ENCODE measurements at regions not wholly inside any gene's neighbourhood (a gene's known extent, or its start where the extent isn't known, plus 50 kb on each side); places are given as distances from the start of the nearest gene placed in this dataset.

DNA sequence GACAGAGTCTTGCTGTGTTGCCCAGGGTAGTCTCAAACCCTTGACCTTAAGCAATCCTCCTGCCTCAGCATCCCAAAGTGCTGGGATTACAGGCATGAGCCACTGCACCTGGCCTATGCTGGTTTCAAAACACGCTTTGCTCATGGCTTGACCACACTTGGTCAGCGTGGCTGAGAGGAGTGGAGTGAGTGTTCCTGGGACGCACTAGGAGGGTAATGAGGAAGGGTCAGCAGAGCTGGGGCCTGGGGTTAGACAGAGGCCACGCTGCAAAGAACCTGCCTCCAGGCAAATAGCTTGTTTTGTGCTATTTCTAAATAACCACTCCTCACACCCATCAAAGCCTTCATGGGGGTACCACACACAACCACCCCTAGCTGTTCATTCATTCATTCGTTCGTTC is 77.9 kb upstream of the TOX2 start:
- peaks cover 0 to 10% (median 0%) of the 10 kb centered on the region in 6 donors for H3K4me1 ChIP-seq
- H3K9me3 ChIP-seq, result no peaks in the 10 kb centered on the region
- H3K4me3 ChIP-seq, result no peak overlapping the region
- no peak for DNase-seq
- TF ChIP-seq POLR2A (IDR thresholded peaks at IDR 0.05) (no peak), POLR2AphosphoS5 (IDR thresholded peaks at IDR 0.05) (no peak)
- TF ChIP-seq, protein P1, sequence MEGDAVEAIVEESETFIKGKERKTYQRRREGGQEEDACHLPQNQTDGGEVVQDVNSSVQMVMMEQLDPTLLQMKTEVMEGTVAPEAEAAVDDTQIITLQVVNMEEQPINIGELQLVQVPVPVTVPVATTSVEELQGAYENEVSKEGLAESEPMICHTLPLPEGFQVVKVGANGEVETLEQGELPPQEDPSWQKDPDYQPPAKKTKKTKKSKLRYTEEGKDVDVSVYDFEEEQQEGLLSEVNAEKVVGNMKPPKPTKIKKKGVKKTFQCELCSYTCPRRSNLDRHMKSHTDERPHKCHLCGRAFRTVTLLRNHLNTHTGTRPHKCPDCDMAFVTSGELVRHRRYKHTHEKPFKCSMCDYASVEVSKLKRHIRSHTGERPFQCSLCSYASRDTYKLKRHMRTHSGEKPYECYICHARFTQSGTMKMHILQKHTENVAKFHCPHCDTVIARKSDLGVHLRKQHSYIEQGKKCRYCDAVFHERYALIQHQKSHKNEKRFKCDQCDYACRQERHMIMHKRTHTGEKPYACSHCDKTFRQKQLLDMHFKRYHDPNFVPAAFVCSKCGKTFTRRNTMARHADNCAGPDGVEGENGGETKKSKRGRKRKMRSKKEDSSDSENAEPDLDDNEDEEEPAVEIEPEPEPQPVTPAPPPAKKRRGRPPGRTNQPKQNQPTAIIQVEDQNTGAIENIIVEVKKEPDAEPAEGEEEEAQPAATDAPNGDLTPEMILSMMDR (IDR thresholded peaks at IDR 0.05 in 8 of 11, conservative IDR thresholded peaks at IDR 0.05 in 3 of 11), result no peak
- WGBS, 5 donors, result 86 to 91% (median 89%) methylated on average over 6 of the region's 6 CpGs
- no peak overlapping the region for H3K27ac ChIP-seq
- intact Hi-C loops (cut with DNase I; ENCODE audit: low total_unique reads), result no loop called here
- H3K27me3 ChIP-seq (replicated peaks in 1 of 7), result peaks cover 0 to 5% (median 0%) of the 10 kb centered on the region in 7 donors
- no peaks in the 10 kb centered on the region for H3K36me3 ChIP-seq

DNA sequence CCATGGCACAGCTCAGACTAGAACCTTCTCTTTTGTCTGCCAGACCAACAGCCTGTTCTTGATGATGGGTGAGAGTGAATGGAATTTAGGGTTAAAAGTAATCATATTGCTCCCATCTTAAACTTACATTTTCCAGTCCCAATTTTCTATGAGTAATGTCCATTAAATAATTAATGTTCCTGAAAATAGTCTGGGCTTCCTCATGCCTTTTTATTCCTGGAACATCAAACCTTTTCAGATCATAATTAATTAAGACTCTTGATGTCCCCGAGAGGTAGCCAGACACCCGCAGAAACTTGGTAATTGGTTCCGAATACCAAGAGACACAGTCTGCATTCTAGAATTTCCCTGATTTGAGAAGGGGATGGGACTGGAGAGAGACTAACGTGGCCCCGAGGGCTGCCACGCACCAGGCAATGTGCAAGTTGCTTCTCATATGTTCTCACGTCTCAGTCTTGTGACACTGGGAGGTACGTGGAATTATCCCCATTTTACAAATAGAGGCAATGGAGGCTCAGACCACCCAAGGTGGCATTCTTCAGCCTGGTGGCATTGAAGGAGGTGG is 78.6 kb upstream of the TOX2 start:
- Histone ChIP-seq H3K27ac (no peak overlapping the region), H3K4me3 (no peak overlapping the region), H3K9me3 (peaks cover 0 to 4% (median 2%) of the 10 kb centered on the region in 8 donors), H3K36me3 (no peaks in the 10 kb centered on the region), H3K4me1 (peaks cover 0 to 10% (median 0%) of the 10 kb centered on the region in 6 donors), H3K27me3 (replicated peaks in 1 of 7) (peaks cover 0 to 5% (median 0%) of the 10 kb centered on the region in 7 donors)
- TF ChIP-seq POLR2AphosphoS5 (IDR thresholded peaks at IDR 0.05), result no peak
- TF ChIP-seq POLR2A (IDR thresholded peaks at IDR 0.05), result no peak
- TF ChIP-seq, protein P1 (IDR thresholded peaks at IDR 0.05 in 8 of 11, conservative IDR thresholded peaks at IDR 0.05 in 3 of 11), result no peak
- no peak for DNase-seq
- intact Hi-C loops (cut with DNase I; ENCODE audit: low total_unique reads), result no loop called here
- WGBS, 5 donors, result 89 to 91% (median 90%) methylated on average over 8 of the region's 8 CpGs

DNA sequence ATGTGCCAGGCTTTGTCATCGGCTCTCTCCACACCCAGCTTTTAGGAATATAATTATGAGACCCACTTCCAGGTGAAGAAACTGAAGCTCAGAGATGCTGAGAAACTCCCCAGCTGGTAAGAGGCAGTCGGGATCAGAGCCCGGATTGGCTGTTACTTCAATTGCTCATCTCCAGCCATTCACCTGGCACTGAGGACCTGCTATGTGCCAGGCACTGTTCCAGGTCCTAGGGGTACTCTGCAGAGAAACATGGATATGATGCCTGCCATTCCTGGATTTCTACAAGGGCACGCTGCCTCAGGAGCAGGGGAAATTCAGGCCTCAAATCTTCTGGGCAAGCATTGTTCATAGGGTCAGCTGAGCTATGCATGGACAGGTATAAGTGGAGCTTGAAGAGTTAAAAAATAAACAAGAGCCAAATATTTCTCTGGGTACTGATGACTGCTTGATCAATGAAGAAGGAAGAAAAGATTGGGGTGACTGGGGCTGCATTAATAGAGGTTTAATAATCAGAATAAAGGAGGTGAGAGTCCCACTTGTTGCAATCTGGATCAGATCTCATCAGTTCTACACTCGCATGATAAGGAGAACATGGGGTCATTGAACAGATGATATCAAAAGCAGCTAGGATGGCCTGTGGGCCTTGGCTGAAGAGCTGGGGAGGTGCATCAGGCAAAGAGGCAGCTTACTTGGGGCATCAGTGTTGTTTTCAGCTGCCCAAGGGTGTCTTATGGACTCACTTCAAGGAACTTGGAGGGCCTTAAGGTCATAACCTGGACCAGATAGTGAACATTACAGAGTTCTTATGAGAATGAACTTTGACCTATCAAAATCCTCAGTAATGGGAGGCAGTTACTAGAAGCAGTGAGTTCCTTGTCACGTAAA is 80.9 kb upstream of the TOX2 start:
- Histone ChIP-seq H3K4me1 (no peaks in the 10 kb centered on the region), H3K4me3 (no peak overlapping the region), H3K27ac (no peak overlapping the region), H3K36me3 (no peaks in the 10 kb centered on the region), H3K9me3 (peaks cover 0 to 12% (median 7%) of the 10 kb centered on the region in 8 donors), H3K27me3 (replicated peaks in 1 of 7) (peaks cover 0 to 13% (median 0%) of the 10 kb centered on the region in 7 donors)
- 76 to 91% (median 86%) methylated on average over 6 of the region's 6 CpGs for WGBS, 5 donors
- DNase-seq, result no peak
- no peak for TF ChIP-seq POLR2A (IDR thresholded peaks at IDR 0.05)
- no peak for TF ChIP-seq POLR2AphosphoS5 (IDR thresholded peaks at IDR 0.05)
- TF ChIP-seq, protein P1 (IDR thresholded peaks at IDR 0.05 in 8 of 11, conservative IDR thresholded peaks at IDR 0.05 in 3 of 11), result no peak
- intact Hi-C loops (cut with DNase I; ENCODE audit: low total_unique reads), result no loop called here

DNA sequence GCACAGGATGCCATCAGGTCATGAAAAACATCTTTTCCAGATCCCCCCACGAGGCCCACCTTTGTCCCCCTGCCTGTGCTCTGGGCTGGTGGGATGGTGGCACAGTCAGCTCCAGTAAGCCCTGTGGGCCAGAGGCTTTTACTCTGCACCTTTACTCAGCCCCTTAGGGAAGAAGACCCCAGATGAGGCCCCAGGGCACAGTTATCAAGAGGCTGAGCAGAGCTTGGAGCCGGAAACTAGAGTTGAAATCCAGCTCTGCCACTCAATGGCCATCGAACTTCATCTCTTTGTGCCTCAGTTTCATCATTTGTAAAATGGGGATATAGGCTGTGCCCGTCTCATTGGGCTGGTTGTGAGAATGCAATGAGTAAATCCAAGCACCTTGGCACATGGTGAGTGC is 81.7 kb upstream of the TOX2 start:
- no peak overlapping the region for H3K4me3 ChIP-seq
- 71 to 88% (median 80%) methylated on average over 4 of the region's 4 CpGs for WGBS, 5 donors
- peaks cover 0 to 12% (median 7%) of the 10 kb centered on the region in 8 donors for H3K9me3 ChIP-seq
- no peak for DNase-seq
- H3K27me3 ChIP-seq (replicated peaks in 1 of 7), result peaks cover 0 to 14% (median 0%) of the 10 kb centered on the region in 7 donors
- TF ChIP-seq POLR2A (IDR thresholded peaks at IDR 0.05) (no peak), POLR2AphosphoS5 (IDR thresholded peaks at IDR 0.05) (no peak)
- TF ChIP-seq, protein P1 (IDR thresholded peaks at IDR 0.05 in 8 of 11, conservative IDR thresholded peaks at IDR 0.05 in 3 of 11), result no peak
- no peak overlapping the region for H3K27ac ChIP-seq
- intact Hi-C loops (cut with DNase I; ENCODE audit: low total_unique reads), result no loop called here
- no peaks in the 10 kb centered on the region for H3K36me3 ChIP-seq
- H3K4me1 ChIP-seq, result no peaks in the 10 kb centered on the region

Data from spleen (tissue), 11 donors.